Vagina (tissue), 2 donors: ENCODE measurements at regions not wholly inside any gene's neighbourhood (a gene's known extent, or its start where the extent isn't known, plus 50 kb on each side); places are given as distances from the start of the nearest gene placed in this dataset.

Experiments used
- DNase-seq, 2 donors: peaks; one replicate each; pipeline ENCODE4 v3.0.0-alpha.2; 2017; ENCODE audit errors: extremely low spot score in 2 of 2
- H3K27ac ChIP-seq: fragments of 200-600 bp; sonication (generic); one replicate; pipeline ENCODE4 v1.5.1; 2019
- H3K27me3 ChIP-seq: fragments of 200-600 bp; sonication (generic); one replicate; pipeline ENCODE4 v1.5.1; 2019
- H3K36me3 ChIP-seq, 2 donors: fragments of 200-600 bp; sonication (generic); one replicate each; pipeline ENCODE4 v1.5.1; 2017 to 2019
- H3K4me1 ChIP-seq: fragments of 200-600 bp; sonication (generic); one replicate; pipeline ENCODE4 v1.5.1; 2019
- H3K4me3 ChIP-seq, 2 donors: fragments of 200-600 bp; sonication (generic); 1 replicate in 1 of 2; 2 replicates in 1 of 2; pipeline ENCODE4 v1.5.1; 2016 to 2019
- H3K9me3 ChIP-seq: fragments of 200-600 bp; sonication (generic); one replicate; pipeline ENCODE4 v1.5.1; 2019
- CTCF ChIP-seq, 3 experiments: fragments of 450-650 bp in 2 of 3; fragments of 200-600 bp in 1 of 3; sonication (generic) in 1 of 3; IDR thresholded peaks; one replicate each; pipeline ENCODE4 v1.5.1; 2017 to 2019; ENCODE audit warnings: antibody characterized with exemption in 3 of 3, mild to moderate bottlenecking in 2 of 3, moderate library complexity in 2 of 3
- POLR2A ChIP-seq, 2 donors: fragments of 450-650 bp; IDR thresholded peaks; one replicate each; pipeline ENCODE4 v1.6.1; 2017; ENCODE audit warnings: antibody characterized with exemption in 2 of 2, mild to moderate bottlenecking in 2 of 2, moderate library complexity in 2 of 2
- POLR2AphosphoS5 ChIP-seq, 2 donors: sonication (generic); formaldehyde crosslinking; IDR thresholded peaks; one replicate each; pipeline ENCODE4 v1.9.0; 2017; ENCODE audit warnings: antibody characterized with exemption in 2 of 2, mild to moderate bottlenecking in 2 of 2, low read depth in 1 of 2; ENCODE audit not compliant: insufficient read depth in 1 of 2
- intact Hi-C: fragments of 100-400 bp; cut with DNase I; formaldehyde crosslinking; loops from one replicate; pipeline ENCODE4 v1.15.1; 2023

GRCh38 chr12:115640929-115641328, 636.6 kb downstream of the MED13L start:
- TF ChIP-seq POLR2AphosphoS5 (IDR thresholded peaks at IDR 0.05; ENCODE audit: insufficient read depth in 1 of 2, low read depth in 1 of 2): no peak
- TF ChIP-seq CTCF (IDR thresholded peaks at IDR 0.05): no peak
- no peak for TF ChIP-seq POLR2A (IDR thresholded peaks at IDR 0.05)
- no peaks in the 10 kb centered on the region for H3K36me3 ChIP-seq
- no peaks in the 10 kb centered on the region for H3K9me3 ChIP-seq
- no peak overlapping the region for H3K27ac ChIP-seq
- intact Hi-C loops: no loop called here
- no peak overlapping the region for H3K4me3 ChIP-seq
- H3K4me1 ChIP-seq: peaks cover 6% of the 10 kb centered on the region
- DNase-seq: no peak
- no peaks in the 10 kb centered on the region for H3K27me3 ChIP-seq

- Histone ChIP-seq H3K4me3 (no peak overlapping the region), H3K9me3 (no peaks in the 10 kb centered on the region), H3K36me3 (no peaks in the 10 kb centered on the region), H3K27ac (no peak overlapping the region), H3K27me3 (no peaks in the 10 kb centered on the region), H3K4me1 (peaks cover 6% of the 10 kb centered on the region)
- intact Hi-C loops: no loop called here
- no peak for DNase-seq
- TF ChIP-seq POLR2A (IDR thresholded peaks at IDR 0.05) (no peak), CTCF (IDR thresholded peaks at IDR 0.05) (no peak), POLR2AphosphoS5 (IDR thresholded peaks at IDR 0.05; ENCODE audit: insufficient read depth in 1 of 2, low read depth in 1 of 2) (no peak)
Measured at GRCh38 chr12:115639648-115640012, 637.9 kb downstream of the MED13L start.

- DNase-seq: no peak
- no peak for TF ChIP-seq POLR2AphosphoS5 (IDR thresholded peaks at IDR 0.05; ENCODE audit: insufficient read depth in 1 of 2, low read depth in 1 of 2)
- TF ChIP-seq POLR2A (IDR thresholded peaks at IDR 0.05): no peak
- TF ChIP-seq CTCF (IDR thresholded peaks at IDR 0.05): no peak
- H3K9me3 ChIP-seq: no peaks in the 10 kb centered on the region
- H3K27me3 ChIP-seq: no peaks in the 10 kb centered on the region
- intact Hi-C loops: no loop called here
- H3K4me1 ChIP-seq: peaks cover 6% of the 10 kb centered on the region
- no peak overlapping the region for H3K4me3 ChIP-seq
- H3K27ac ChIP-seq: no peak overlapping the region
- H3K36me3 ChIP-seq: no peaks in the 10 kb centered on the region
Measured at GRCh38 chr12:115638733-115639647, 638.5 kb downstream of the MED13L start.

GRCh38 chr12:115636546-115636945, 640.9 kb downstream of the MED13L start:
- no peak for DNase-seq
- H3K36me3 ChIP-seq: no peaks in the 10 kb centered on the region
- peaks cover 6% of the 10 kb centered on the region for H3K4me1 ChIP-seq
- no peaks in the 10 kb centered on the region for H3K27me3 ChIP-seq
- intact Hi-C loops: no loop called here
- no peak overlapping the region for H3K4me3 ChIP-seq
- H3K27ac ChIP-seq: no peak overlapping the region
- H3K9me3 ChIP-seq: no peaks in the 10 kb centered on the region
- no peak for TF ChIP-seq POLR2AphosphoS5 (IDR thresholded peaks at IDR 0.05; ENCODE audit: insufficient read depth in 1 of 2, low read depth in 1 of 2)
- no peak for TF ChIP-seq POLR2A (IDR thresholded peaks at IDR 0.05)
- TF ChIP-seq CTCF (IDR thresholded peaks at IDR 0.05): no peak

- H3K4me1 ChIP-seq: no peaks in the 10 kb centered on the region
- no peak for TF ChIP-seq CTCF (IDR thresholded peaks at IDR 0.05)
- TF ChIP-seq POLR2AphosphoS5 (IDR thresholded peaks at IDR 0.05; ENCODE audit: insufficient read depth in 1 of 2, low read depth in 1 of 2): no peak
- no peak for TF ChIP-seq POLR2A (IDR thresholded peaks at IDR 0.05)
- H3K4me3 ChIP-seq: no peak overlapping the region
- no peaks in the 10 kb centered on the region for H3K36me3 ChIP-seq
- no peak overlapping the region for H3K27ac ChIP-seq
- H3K27me3 ChIP-seq: no peaks in the 10 kb centered on the region
- intact Hi-C loops: no loop called here
- no peak for DNase-seq
- H3K9me3 ChIP-seq: no peaks in the 10 kb centered on the region
Measured at GRCh38 chr12:115632308-115632707, 645.2 kb downstream of the MED13L start.
